ENCODE measurements at regions not wholly inside any gene's neighbourhood (a gene's known extent, or its start where the extent isn't known, plus 50 kb on each side); places are given as distances from the start of the nearest gene placed in this dataset.
"Not testable (repeated sequence)": the region's sequence is repeated elsewhere in the genome, so short reads cannot be mapped to it uniquely, and the experiment has no call there.

- DNase-seq (no peak), ATAC-seq (no peak)
- Histone ChIP-seq H3K27ac (no peak overlapping the region), H3K36me3 (no peaks in the 10 kb centered on the region), H3K4me3 (no peak overlapping the region), H3K27me3 (no peaks in the 10 kb centered on the region), H3K9me3 (no peaks in the 10 kb centered on the region), H3K4me1 (no peaks in the 10 kb centered on the region)
- intact Hi-C loops (cut with DNase I; ENCODE audit: low total_unique reads), result no loop called here
- in situ Hi-C loops (cut with MboI; ENCODE audit: low sequenced_read_pairs in 4 of 4), result no loop called here
- no peak for TF ChIP-seq POLR2A (IDR thresholded peaks at IDR 0.05)
- no peak for TF ChIP-seq CTCF (IDR thresholded peaks at IDR 0.05 in 4 of 5, conservative IDR thresholded peaks at IDR 0.05 in 1 of 5)
Measured at GRCh38 chr5:152051499-152052454, 127.1 kb upstream of the GLRA1 start.

- no peaks in the 10 kb centered on the region for H3K36me3 ChIP-seq
- no peaks in the 10 kb centered on the region for H3K9me3 ChIP-seq
- H3K4me1 ChIP-seq, result no peaks in the 10 kb centered on the region
- in situ Hi-C loops (cut with MboI; ENCODE audit: low sequenced_read_pairs in 4 of 4), result no loop called here
- ATAC-seq, result no peak
- intact Hi-C loops (cut with DNase I; ENCODE audit: low total_unique reads), result no loop called here
- TF ChIP-seq POLR2A (IDR thresholded peaks at IDR 0.05) (no peak), CTCF (IDR thresholded peaks at IDR 0.05 in 4 of 5, conservative IDR thresholded peaks at IDR 0.05 in 1 of 5) (no peak)
- no peak overlapping the region for H3K27ac ChIP-seq
- H3K4me3 ChIP-seq, result no peak overlapping the region
- no peak for DNase-seq
- H3K27me3 ChIP-seq, result no peaks in the 10 kb centered on the region
Measured at GRCh38 chr5:152046361-152046760, 121.7 kb upstream of the GLRA1 start.

GRCh38 chr5:152038856-152039255 is 114.2 kb upstream of the GLRA1 start:
- H3K4me3 ChIP-seq; H3K27me3 ChIP-seq; intact Hi-C loops (cut with DNase I; ENCODE audit: low total_unique reads); H3K27ac ChIP-seq; H3K4me1 ChIP-seq; in situ Hi-C loops (cut with MboI; ENCODE audit: low sequenced_read_pairs in 4 of 4); H3K9me3 ChIP-seq; DNase-seq; ATAC-seq; H3K36me3 ChIP-seq: not testable (repeated sequence)

GRCh38 chr5:152026328-152027024 is 101.8 kb upstream of the GLRA1 start:
- H3K27me3 ChIP-seq; H3K4me3 ChIP-seq; intact Hi-C loops (cut with DNase I; ENCODE audit: low total_unique reads); H3K9me3 ChIP-seq; DNase-seq; H3K27ac ChIP-seq; H3K4me1 ChIP-seq; ATAC-seq; in situ Hi-C loops (cut with MboI; ENCODE audit: low sequenced_read_pairs in 4 of 4); H3K36me3 ChIP-seq: not testable (repeated sequence)

GRCh38 chr5:152016421-152016820 is 91.8 kb upstream of the GLRA1 start:
- H3K27ac ChIP-seq, result no peak overlapping the region
- TF ChIP-seq POLR2A (IDR thresholded peaks at IDR 0.05) (no peak), CTCF (IDR thresholded peaks at IDR 0.05 in 4 of 5, conservative IDR thresholded peaks at IDR 0.05 in 1 of 5) (no peak)
- H3K9me3 ChIP-seq, result no peaks in the 10 kb centered on the region
- H3K36me3 ChIP-seq, result no peaks in the 10 kb centered on the region
- intact Hi-C loops (cut with DNase I; ENCODE audit: low total_unique reads) (no loop called here), in situ Hi-C loops (cut with MboI; ENCODE audit: low sequenced_read_pairs in 4 of 4) (no loop called here)
- no peak for DNase-seq
- no peak overlapping the region for H3K4me3 ChIP-seq
- ATAC-seq, result no peak
- H3K4me1 ChIP-seq, result no peaks in the 10 kb centered on the region
- H3K27me3 ChIP-seq, result no peaks in the 10 kb centered on the region
